GM12864 (cell line): ENCODE measurements at regions not wholly inside any gene's neighbourhood (a gene's known extent, or its start where the extent isn't known, plus 50 kb on each side); places are given as distances from the start of the nearest gene placed in this dataset.
"Not testable (repeated sequence)": the region's sequence is repeated elsewhere in the genome, so short reads cannot be mapped to it uniquely, and the experiment has no call there.

ENCODE experiments used
- DNase-seq: peaks from one replicate; pipeline ENCODE4 v3.0.0-alpha.2; 2011; ENCODE audit warnings: low read depth
- H3K4me3 ChIP-seq: 2 replicates; pipeline ENCODE4 v1.5.1; 2011; ENCODE audit warnings: mild to moderate bottlenecking, low read depth, low read length, control low read depth
- TF ChIP-seq, protein P1 (sequence below): IDR thresholded peaks from 2 replicates; pipeline ENCODE4 v1.5.1; 2011; ENCODE audit warnings: low read depth, mild to moderate bottlenecking, moderate library complexity, low read length, control low read depth, inconsistent platforms; ENCODE audit errors: missing control alignments

DNA sequence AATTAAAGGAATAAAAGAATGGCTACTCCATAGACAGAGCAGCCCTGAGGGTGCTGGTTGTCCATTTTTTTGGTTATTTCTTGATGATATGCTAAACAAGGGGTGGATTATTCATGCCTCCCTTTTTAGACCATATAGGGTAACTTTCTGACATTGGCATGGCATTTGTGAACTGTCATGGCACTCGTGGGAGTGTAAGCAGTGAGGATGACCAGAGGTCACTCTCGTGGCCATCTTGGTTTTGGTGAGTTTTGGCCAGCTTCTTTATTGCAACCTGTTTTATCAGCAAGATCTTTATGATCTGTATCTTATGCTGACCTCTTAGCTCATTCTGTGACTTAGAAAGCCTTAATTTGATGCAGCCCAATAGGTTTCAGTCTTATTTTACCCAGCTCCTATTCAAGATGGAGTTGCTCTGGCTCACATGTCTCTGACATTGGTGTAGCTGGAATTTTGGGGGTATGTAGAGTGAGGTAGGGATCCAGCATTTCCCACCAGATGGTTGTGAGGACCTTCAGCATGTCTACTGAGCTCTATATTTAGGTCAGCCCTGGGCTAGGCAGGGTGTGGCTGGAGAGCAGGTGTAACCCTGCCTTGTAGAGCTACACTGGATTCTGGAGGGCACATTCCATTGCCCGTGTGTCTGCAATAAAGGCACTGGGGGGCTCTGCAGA lies 103.5 kb upstream of the SLC38A2 start:
- DNase-seq, result no peak
- TF ChIP-seq, protein P1, sequence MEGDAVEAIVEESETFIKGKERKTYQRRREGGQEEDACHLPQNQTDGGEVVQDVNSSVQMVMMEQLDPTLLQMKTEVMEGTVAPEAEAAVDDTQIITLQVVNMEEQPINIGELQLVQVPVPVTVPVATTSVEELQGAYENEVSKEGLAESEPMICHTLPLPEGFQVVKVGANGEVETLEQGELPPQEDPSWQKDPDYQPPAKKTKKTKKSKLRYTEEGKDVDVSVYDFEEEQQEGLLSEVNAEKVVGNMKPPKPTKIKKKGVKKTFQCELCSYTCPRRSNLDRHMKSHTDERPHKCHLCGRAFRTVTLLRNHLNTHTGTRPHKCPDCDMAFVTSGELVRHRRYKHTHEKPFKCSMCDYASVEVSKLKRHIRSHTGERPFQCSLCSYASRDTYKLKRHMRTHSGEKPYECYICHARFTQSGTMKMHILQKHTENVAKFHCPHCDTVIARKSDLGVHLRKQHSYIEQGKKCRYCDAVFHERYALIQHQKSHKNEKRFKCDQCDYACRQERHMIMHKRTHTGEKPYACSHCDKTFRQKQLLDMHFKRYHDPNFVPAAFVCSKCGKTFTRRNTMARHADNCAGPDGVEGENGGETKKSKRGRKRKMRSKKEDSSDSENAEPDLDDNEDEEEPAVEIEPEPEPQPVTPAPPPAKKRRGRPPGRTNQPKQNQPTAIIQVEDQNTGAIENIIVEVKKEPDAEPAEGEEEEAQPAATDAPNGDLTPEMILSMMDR, result no peak
- no peak overlapping the region for H3K4me3 ChIP-seq

- H3K4me3 ChIP-seq, DNase-seq: not testable (repeated sequence)
Observed at GRCh38 chr12:46474385-46474784, 101.8 kb upstream of the SLC38A2 start.

- TF ChIP-seq, protein P1, result no peak
- H3K4me3 ChIP-seq, result no peak overlapping the region; the same call in 1 of the 2 replicates
- no peak for DNase-seq
Observed at GRCh38 chr12:46473634-46474329, 101.2 kb upstream of the SLC38A2 start.

GRCh38 chr12:46472893-46473633 lies 100.5 kb upstream of the SLC38A2 start:
- TF ChIP-seq, protein P1, result no peak
- DNase-seq, result no peak
- H3K4me3 ChIP-seq, result no peak overlapping the region; the same call in 1 of the 2 replicates

GRCh38 chr12:46472144-46472705 lies 99.7 kb upstream of the SLC38A2 start:
- DNase-seq, result no peak
- TF ChIP-seq, protein P1, result no peak
- H3K4me3 ChIP-seq, result no peak overlapping the region

- TF ChIP-seq, protein P1, result no peak
- DNase-seq, result no peak
- H3K4me3 ChIP-seq, result no peak overlapping the region
Observed at GRCh38 chr12:46471404-46471803, 98.8 kb upstream of the SLC38A2 start.

GRCh38 chr12:46470975-46471374 lies 98.4 kb upstream of the SLC38A2 start:
- TF ChIP-seq, protein P1, result no peak
- H3K4me3 ChIP-seq, result no peak overlapping the region
- no peak for DNase-seq
